ENCODE measurements at regions not wholly inside any gene's neighbourhood (a gene's known extent, or its start where the extent isn't known, plus 50 kb on each side); places are given as distances from the start of the nearest gene placed in this dataset.

GRCh38 chr11:25655636-25656035, 676.3 kb upstream of the ANO3 start:
- no peaks in the 10 kb centered on the region for H3K4me1 ChIP-seq
- no peak overlapping the region for H3K27ac ChIP-seq
- H3K9me3 ChIP-seq (ENCODE audit: control insufficient read depth, low read length): no peaks in the 10 kb centered on the region
- H3K4me3 ChIP-seq (ENCODE audit: low read depth, low read length): no peak overlapping the region
- H3K36me3 ChIP-seq (ENCODE audit: control insufficient read depth, insufficient read depth, low read length): no peaks in the 10 kb centered on the region
- no peaks in the 10 kb centered on the region for H3K27me3 ChIP-seq (ENCODE audit: control insufficient read depth, insufficient read depth, low read length)
- no peaks in the 10 kb centered on the region for H3K79me2 ChIP-seq
- no peak overlapping the region for H3K4me2 ChIP-seq (ENCODE audit: low read length)
- H3K9ac ChIP-seq: no peak overlapping the region
- H2AFZ ChIP-seq: no peak overlapping the region
- no peak for TF ChIP-seq CTCF (IDR thresholded peaks at IDR 0.05)

- no peaks in the 10 kb centered on the region for H3K9me3 ChIP-seq (ENCODE audit: control insufficient read depth, low read length)
- no peaks in the 10 kb centered on the region for H3K27me3 ChIP-seq (ENCODE audit: control insufficient read depth, insufficient read depth, low read length)
- no peaks in the 10 kb centered on the region for H3K4me1 ChIP-seq
- TF ChIP-seq CTCF (IDR thresholded peaks at IDR 0.05): no peak
- H3K79me2 ChIP-seq: no peaks in the 10 kb centered on the region
- no peak overlapping the region for H3K4me2 ChIP-seq (ENCODE audit: low read length)
- H3K36me3 ChIP-seq (ENCODE audit: control insufficient read depth, insufficient read depth, low read length): no peaks in the 10 kb centered on the region
- no peak overlapping the region for H3K4me3 ChIP-seq (ENCODE audit: low read depth, low read length)
- H3K9ac ChIP-seq: no peak overlapping the region
- H2AFZ ChIP-seq: no peak overlapping the region
- H3K27ac ChIP-seq: no peak overlapping the region
Measured at GRCh38 chr11:25658916-25659315, 673.0 kb upstream of the ANO3 start.

GRCh38 chr11:25659706-25660105, 672.2 kb upstream of the ANO3 start:
- no peak overlapping the region for H3K27ac ChIP-seq
- no peaks in the 10 kb centered on the region for H3K79me2 ChIP-seq
- H3K4me3 ChIP-seq (ENCODE audit: low read depth, low read length): no peak overlapping the region
- no peaks in the 10 kb centered on the region for H3K36me3 ChIP-seq (ENCODE audit: control insufficient read depth, insufficient read depth, low read length)
- no peak overlapping the region for H3K9ac ChIP-seq
- H2AFZ ChIP-seq: no peak overlapping the region
- no peaks in the 10 kb centered on the region for H3K27me3 ChIP-seq (ENCODE audit: control insufficient read depth, insufficient read depth, low read length)
- no peak overlapping the region for H3K4me2 ChIP-seq (ENCODE audit: low read length)
- TF ChIP-seq CTCF (IDR thresholded peaks at IDR 0.05): no peak
- no peaks in the 10 kb centered on the region for H3K9me3 ChIP-seq (ENCODE audit: control insufficient read depth, low read length)
- H3K4me1 ChIP-seq: no peaks in the 10 kb centered on the region

GRCh38 chr11:25667871-25668270, 664.1 kb upstream of the ANO3 start:
- Histone ChIP-seq H3K79me2 (no peaks in the 10 kb centered on the region), H3K27ac (no peak overlapping the region), H3K4me1 (no peaks in the 10 kb centered on the region), H3K9ac (no peak overlapping the region), H3K4me3 (ENCODE audit: low read depth, low read length) (no peak overlapping the region), H3K27me3 (ENCODE audit: control insufficient read depth, insufficient read depth, low read length) (no peaks in the 10 kb centered on the region), H2AFZ (no peak overlapping the region), H3K9me3 (ENCODE audit: control insufficient read depth, low read length) (no peaks in the 10 kb centered on the region), H3K36me3 (ENCODE audit: control insufficient read depth, insufficient read depth, low read length) (no peaks in the 10 kb centered on the region), H3K4me2 (ENCODE audit: low read length) (no peak overlapping the region)
- no peak for TF ChIP-seq CTCF (IDR thresholded peaks at IDR 0.05)

- Histone ChIP-seq H3K4me1 (no peaks in the 10 kb centered on the region), H3K79me2 (no peaks in the 10 kb centered on the region), H3K9me3 (ENCODE audit: control insufficient read depth, low read length) (no peaks in the 10 kb centered on the region), H3K9ac (no peak overlapping the region), H2AFZ (no peak overlapping the region), H3K27ac (no peak overlapping the region), H3K36me3 (ENCODE audit: control insufficient read depth, insufficient read depth, low read length) (no peaks in the 10 kb centered on the region), H3K4me3 (ENCODE audit: low read depth, low read length) (no peak overlapping the region), H3K27me3 (ENCODE audit: control insufficient read depth, insufficient read depth, low read length) (no peaks in the 10 kb centered on the region), H3K4me2 (ENCODE audit: low read length) (no peak overlapping the region)
- TF ChIP-seq CTCF (IDR thresholded peaks at IDR 0.05): no peak
Measured at GRCh38 chr11:25691959-25692358, 640.0 kb upstream of the ANO3 start.
